K562 (cell line): ENCODE measurements at regions not wholly inside any gene's neighbourhood (a gene's known extent, or its start where the extent isn't known, plus 50 kb on each side); places are given as distances from the start of the nearest gene placed in this dataset.

Experiments
- ATAC-seq: fragments of 200-7000 bp; cut with Tn5 transposase; 3 replicates; pipeline ENCODE4 v1.9.1; 2020; ENCODE audit warnings: moderate library complexity
- BruUV-seq: library from RNA; stranded (reverse); fragments of 400-500 nt; replicated peaks from 2 replicates; lab custom pipeline; 2021; lab: Mats Ljungman, UMichigan
- CTCF ChIA-PET: fragments of 300-600 bp; formaldehyde crosslinking; extraction: SDS; loops from one replicate; lab custom pipeline; 2021; ENCODE audit warnings: low intra/inter-chr PET ratio; lab: Yijun Ruan, JAX
- POLR2A ChIA-PET: fragments of 300-600, 350-650 bp; sonication (Branson Sonifier 250); formaldehyde crosslinking; extraction: SDS; loops from one replicate; lab custom pipeline; 2021; ENCODE audit warnings: antibody characterized with exemption, inconsistent platforms; lab: Yijun Ruan, JAX
- DNase-seq, 4 experiments: peaks; one replicate each; pipeline versions ENCODE4 v3.0.0 to v3.0.0-alpha.2; 2011 to 2018; ENCODE audit warnings: low spot score in 3 of 4, mixed read lengths in 3 of 4; ENCODE audit errors: extremely low read depth in 1 of 4
- FAIRE-seq: peaks from 2 replicates; lab custom pipeline; 2011; peaks lifted over from hg19 to GRCh38; lab: Jason Lieb, UNC
- H2AFZ ChIP-seq: 2 replicates; pipeline ENCODE4 v1.6.0; 2011; ENCODE audit warnings: low read depth, low read length, control low read depth, inconsistent platforms
- H3K27ac ChIP-seq: fragments of 200-600 bp; 3 replicates; pipeline ENCODE4 v1.8.0; 2011; ENCODE audit warnings: low read depth, mild to moderate bottlenecking, control low read depth, inconsistent platforms, low read length, moderate library complexity, mixed read lengths; ENCODE audit errors: extremely low read depth
- H3K27me3 ChIP-seq, 2 experiments: fragments of 300-600 bp in 1 of 2; 2 replicates in 1 of 2; 3 replicates in 1 of 2; pipeline versions ENCODE4 v1.6.0 to v1.8.0; 2011; ENCODE audit warnings: inconsistent platforms in 2 of 2, low read length in 2 of 2, mild to moderate bottlenecking in 1 of 2, mixed read lengths in 1 of 2, moderate library complexity in 1 of 2; ENCODE audit not compliant: control insufficient read depth in 2 of 2, insufficient read depth in 2 of 2
- H3K36me3 ChIP-seq: fragments of 300-600 bp; 3 replicates; pipeline ENCODE4 v1.8.0; 2011; ENCODE audit warnings: mild to moderate bottlenecking, low read length, inconsistent platforms; ENCODE audit not compliant: control insufficient read depth, insufficient read depth
- H3K4me1 ChIP-seq, 2 experiments: fragments of 200-600 bp in 1 of 2; replicated peaks in 1 of 2; 2 replicates in 1 of 2; 3 replicates in 1 of 2; pipeline versions ENCODE4 v1.5.1 to v1.8.0; 2011; ENCODE audit warnings: inconsistent platforms in 2 of 2, low read length in 2 of 2, mild to moderate bottlenecking in 1 of 2, mixed read lengths in 1 of 2, moderate library complexity in 1 of 2; ENCODE audit not compliant: control insufficient read depth in 2 of 2, insufficient read depth in 2 of 2
- H3K4me2 ChIP-seq: 2 replicates; pipeline ENCODE4 v1.6.1; 2011; ENCODE audit warnings: low read length, control low read depth, inconsistent platforms, mixed read lengths; ENCODE audit not compliant: insufficient read depth
- H3K4me3 ChIP-seq: fragments of 200-600 bp; sonication (generic), shearing (Covaris generic); 2 replicates; pipeline ENCODE4 v1.5.1; 2016; ENCODE audit warnings: control low read depth, inconsistent platforms
- H3K79me2 ChIP-seq: fragments of 200-600 bp; 3 replicates; pipeline ENCODE4 v1.8.0; 2011; ENCODE audit warnings: low read length, inconsistent platforms; ENCODE audit not compliant: control insufficient read depth, insufficient read depth
- H3K9ac ChIP-seq, 2 experiments: 2 replicates each; pipeline versions ENCODE4 v1.6.0 to v1.6.1; 2011; ENCODE audit warnings: low read depth in 2 of 2, low read length in 2 of 2, control low read depth in 1 of 2, inconsistent platforms in 1 of 2, mild to moderate bottlenecking in 1 of 2, mixed read lengths in 1 of 2; ENCODE audit not compliant: insufficient read depth in 1 of 2
- H3K9me1 ChIP-seq: one replicate; pipeline ENCODE4 v1.6.0; 2011; ENCODE audit warnings: inconsistent platforms, mild to moderate bottlenecking, low read length, moderate library complexity; ENCODE audit not compliant: control insufficient read depth, insufficient read depth
- H3K9me3 ChIP-seq: replicated peaks from 2 replicates; pipeline ENCODE4 v1.5.1; 2011; ENCODE audit warnings: low read depth, low read length, inconsistent platforms; ENCODE audit not compliant: control insufficient read depth, insufficient read depth
- H4K20me1 ChIP-seq: replicated peaks from 2 replicates; pipeline ENCODE4 v1.6.1; 2011; ENCODE audit warnings: low read length, inconsistent platforms, mixed read lengths; ENCODE audit not compliant: control insufficient read depth, insufficient read depth
- BRF1 ChIP-seq: IDR thresholded peaks from 3 replicates; pipeline ENCODE4 v1.6.1; 2011; ENCODE audit warnings: borderline replicate concordance, mild to moderate bottlenecking; ENCODE audit not compliant: insufficient read length; ENCODE audit errors: extremely low read depth
- GTF2A2 ChIP-seq: IDR thresholded peaks from 2 replicates; pipeline ENCODE4 v1.6.1; 2016; ENCODE audit warnings: mild to moderate bottlenecking, missing genetic modification characterization, missing compliant biosample characterization
- IRF2 ChIP-seq: sonication (generic); formaldehyde crosslinking; IDR thresholded peaks from 2 replicates; pipeline ENCODE4 v1.8.1; 2022; ENCODE audit warnings: mild to moderate bottlenecking, missing genetic modification reagents
- NFATC3 ChIP-seq: fragments of 450-650 bp; IDR thresholded peaks from 2 replicates; pipeline ENCODE4 v1.6.1; 2017; ENCODE audit warnings: mild to moderate bottlenecking
- NR0B1 ChIP-seq: fragments of 450-650 bp; IDR thresholded peaks from one replicate; pipeline ENCODE4 v1.6.1; 2018; ENCODE audit warnings: mild to moderate bottlenecking, moderate library complexity; ENCODE audit not compliant: partially characterized antibody
- SAFB ChIP-seq: fragments of 200-400 bp; formaldehyde crosslinking; IDR thresholded peaks from 2 replicates; pipeline ENCODE4 v1.6.1; 2017; ENCODE audit warnings: low read depth, low read length, borderline replicate concordance
- TAL1 ChIP-seq: fragments of 450-650 bp; IDR thresholded peaks from 2 replicates; pipeline ENCODE4 v1.6.1; 2016; ENCODE audit warnings: mild to moderate bottlenecking
- XRCC5 ChIP-seq: fragments of 200-400 bp; formaldehyde crosslinking; IDR thresholded peaks from 2 replicates; pipeline ENCODE4 v1.6.1; 2017; ENCODE audit warnings: low read depth, mild to moderate bottlenecking, low read length
- ZNF431 ChIP-seq: sonication (generic); formaldehyde crosslinking; IDR thresholded peaks from 2 replicates; pipeline ENCODE4 v1.8.0; 2022; ENCODE audit warnings: mild to moderate bottlenecking, missing genetic modification reagents
- ZNF449 ChIP-seq: fragments of 250-450 bp; sonication (Bioruptor Pico); IDR thresholded peaks from 2 replicates; pipeline ENCODE4 v1.8.0; 2022; ENCODE audit warnings: moderate library complexity, mild to moderate bottlenecking, inconsistent platforms
- ZSCAN32 ChIP-seq: fragments of 450-650 bp; formaldehyde crosslinking; IDR thresholded peaks from 2 replicates; pipeline ENCODE4 v1.4.0; 2020; ENCODE audit warnings: mild to moderate bottlenecking, moderate library complexity
- WGBS: fragments of 100-300 bp; shearing (Covaris generic); methylation state at CpG from one replicate; pipeline ENCODE4 v1.1.6; 2016; ENCODE audit warnings: low coverage, mixed read lengths; ENCODE audit not compliant: insufficient coverage; ENCODE audit errors: missing lambda C conversion rate; 5-methylcytosine and 5-hydroxymethylcytosine counted together
- in situ Hi-C: fragments of 300-500 bp; cut with MboI; formaldehyde crosslinking; loops from 4 replicates; pipeline ENCODE4 v1.15.0; 2018; ENCODE audit warnings: inconsistent platforms, mixed read lengths
- intact Hi-C: fragments of 100-400 bp; cut with micrococcal nuclease; formaldehyde crosslinking; loops from 2 replicates; pipeline ENCODE4 v1.14.2; 2022
- TF ChIP-seq, protein P1 (sequence below): fragments of 250-450 bp; sonication (Bioruptor Pico); IDR thresholded peaks from 2 replicates; pipeline ENCODE4 v1.4.0; 2020; ENCODE audit warnings: mild to moderate bottlenecking, moderate library complexity, borderline replicate concordance

- H3K27me3 ChIP-seq: no peaks in the 10 kb centered on the region
- in situ Hi-C loops: no loop called here
- H3K36me3 ChIP-seq: no peaks in the 10 kb centered on the region
- H3K27ac ChIP-seq: no peak overlapping the region
- no TSS peak for BruUV-seq
- FAIRE-seq (no peak), ATAC-seq (no peak), DNase-seq (no peak)
- no peak overlapping the region for H2AFZ ChIP-seq
- H3K4me2 ChIP-seq: no peak overlapping the region
- no peaks in the 10 kb centered on the region for H3K9me1 ChIP-seq
- H3K4me1 ChIP-seq: no peaks in the 10 kb centered on the region
- no peak overlapping the region for H3K9ac ChIP-seq
- ChIA-PET CTCF (no interaction called here), POLR2A (no interaction called here)
- no peak overlapping the region for H3K4me3 ChIP-seq
- H4K20me1 ChIP-seq: no peaks in the 10 kb centered on the region
- intact Hi-C loops: no loop called here
- no peaks in the 10 kb centered on the region for H3K9me3 ChIP-seq
- TF ChIP-seq BRF1 (no peak), ZNF449 (CRISPR knock-in tag) (no peak), TAL1 (no peak), ZSCAN32 (CRISPR knock-in tag) (no peak), GTF2A2 (tag) (no peak), IRF2 (CRISPR knock-in tag) (no peak), NR0B1 (no peak), ZNF431 (CRISPR knock-in tag) (no peak), XRCC5 (no peak), SAFB (no peak), NFATC3 (no peak)
- TF ChIP-seq, protein P1, sequence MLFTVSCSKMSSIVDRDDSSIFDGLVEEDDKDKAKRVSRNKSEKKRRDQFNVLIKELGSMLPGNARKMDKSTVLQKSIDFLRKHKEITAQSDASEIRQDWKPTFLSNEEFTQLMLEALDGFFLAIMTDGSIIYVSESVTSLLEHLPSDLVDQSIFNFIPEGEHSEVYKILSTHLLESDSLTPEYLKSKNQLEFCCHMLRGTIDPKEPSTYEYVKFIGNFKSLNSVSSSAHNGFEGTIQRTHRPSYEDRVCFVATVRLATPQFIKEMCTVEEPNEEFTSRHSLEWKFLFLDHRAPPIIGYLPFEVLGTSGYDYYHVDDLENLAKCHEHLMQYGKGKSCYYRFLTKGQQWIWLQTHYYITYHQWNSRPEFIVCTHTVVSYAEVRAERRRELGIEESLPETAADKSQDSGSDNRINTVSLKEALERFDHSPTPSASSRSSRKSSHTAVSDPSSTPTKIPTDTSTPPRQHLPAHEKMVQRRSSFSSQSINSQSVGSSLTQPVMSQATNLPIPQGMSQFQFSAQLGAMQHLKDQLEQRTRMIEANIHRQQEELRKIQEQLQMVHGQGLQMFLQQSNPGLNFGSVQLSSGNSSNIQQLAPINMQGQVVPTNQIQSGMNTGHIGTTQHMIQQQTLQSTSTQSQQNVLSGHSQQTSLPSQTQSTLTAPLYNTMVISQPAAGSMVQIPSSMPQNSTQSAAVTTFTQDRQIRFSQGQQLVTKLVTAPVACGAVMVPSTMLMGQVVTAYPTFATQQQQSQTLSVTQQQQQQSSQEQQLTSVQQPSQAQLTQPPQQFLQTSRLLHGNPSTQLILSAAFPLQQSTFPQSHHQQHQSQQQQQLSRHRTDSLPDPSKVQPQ: no peak
- no peaks in the 10 kb centered on the region for H3K79me2 ChIP-seq
- WGBS: 6% methylated on average over 5 of the region's 5 CpGs
Measured at GRCh38 chr11:128021349-128022006, 565.9 kb downstream of the ETS1 start.
